Hepatocyte (in vitro differentiated cells): ENCODE measurements at regions not wholly inside any gene's neighbourhood (a gene's known extent, or its start where the extent isn't known, plus 50 kb on each side); places are given as distances from the start of the nearest gene placed in this dataset.

Source experiments
- DNase-seq: peaks from one replicate; pipeline ENCODE4 v3.0.0-alpha.2; 2016; ENCODE audit warnings: low spot score
- H2AFZ ChIP-seq: fragments of 200-600 bp; sonication (generic); 2 replicates; pipeline ENCODE4 v1.6.0; 2016; ENCODE audit warnings: antibody characterized with exemption, mild to moderate bottlenecking
- H3K27ac ChIP-seq: fragments of 200-600 bp; sonication (generic); 2 replicates; pipeline ENCODE4 v1.5.1; 2016; ENCODE audit warnings: mild to moderate bottlenecking
- H3K27me3 ChIP-seq: fragments of 200-600 bp; sonication (generic); 2 replicates; pipeline ENCODE4 v1.6.1; 2016
- H3K36me3 ChIP-seq: fragments of 200-600 bp; sonication (generic); replicated peaks from 2 replicates; pipeline ENCODE4 v1.5.1; 2016; ENCODE audit warnings: low read depth; ENCODE audit not compliant: insufficient read depth
- H3K4me1 ChIP-seq: fragments of 200-600 bp; sonication (generic); 2 replicates; pipeline ENCODE4 v1.5.1; 2016; ENCODE audit warnings: mild to moderate bottlenecking, moderate library complexity; ENCODE audit not compliant: insufficient read depth
- H3K4me2 ChIP-seq: fragments of 200-600 bp; sonication (generic); 2 replicates; pipeline ENCODE4 v1.6.0; 2016
- H3K4me3 ChIP-seq: fragments of 200-600 bp; sonication (generic); 2 replicates; pipeline ENCODE4 v1.5.1; 2016; ENCODE audit warnings: mild to moderate bottlenecking
- H3K79me2 ChIP-seq: fragments of 200-600 bp; sonication (generic); 2 replicates; pipeline ENCODE4 v1.6.0; 2017; ENCODE audit warnings: mild to moderate bottlenecking
- H3K9me2 ChIP-seq: fragments of 200-600 bp; sonication (generic); replicated peaks from 2 replicates; pipeline ENCODE4 v1.6.0; 2017; ENCODE audit warnings: mild to moderate bottlenecking; ENCODE audit not compliant: insufficient read depth
- H3K9me3 ChIP-seq: fragments of 200-600 bp; sonication (generic); 2 replicates; pipeline ENCODE4 v1.5.1; 2016; ENCODE audit warnings: low read depth, mild to moderate bottlenecking
- H4K20me1 ChIP-seq: fragments of 200-600 bp; sonication (generic); 2 replicates; pipeline ENCODE4 v1.6.0; 2016; ENCODE audit warnings: mild to moderate bottlenecking; ENCODE audit not compliant: insufficient read depth, poor library complexity, severe bottlenecking
- CTCF ChIP-seq: fragments of 200-600 bp; sonication (generic); IDR thresholded peaks from 2 replicates; pipeline ENCODE4 v1.5.1; 2016; ENCODE audit warnings: antibody characterized with exemption, mild to moderate bottlenecking; ENCODE audit not compliant: poor library complexity
- EZH2 ChIP-seq: fragments of 200-600 bp; sonication (generic); IDR thresholded peaks from 2 replicates; pipeline ENCODE4 v1.6.1; 2016; ENCODE audit warnings: antibody characterized with exemption, mild to moderate bottlenecking, borderline replicate concordance
- EZH2phosphoT487 ChIP-seq: fragments of 200-600 bp; sonication (generic); IDR thresholded peaks from one replicate; pipeline ENCODE4 v1.6.1; 2018; ENCODE audit warnings: antibody characterized with exemption, mild to moderate bottlenecking, low read depth, moderate library complexity; ENCODE audit not compliant: unreplicated experiment, severe bottlenecking
- WGBS: methylation state at CpG from one replicate; pipeline ENCODE4 v1.1.6; 2016; ENCODE audit warnings: low lambda C conversion rate; ENCODE audit errors: missing lambda C conversion rate; 5-methylcytosine and 5-hydroxymethylcytosine counted together

GRCh38 chr3:64464955-64465354 is 222.8 kb downstream of the ADAMTS9 start:
- Histone ChIP-seq H3K4me1 (no peaks in the 10 kb centered on the region), H3K36me3 (no peaks in the 10 kb centered on the region), H3K27ac (no peak overlapping the region), H3K27me3 (no peaks in the 10 kb centered on the region), H3K4me3 (no peak overlapping the region), H3K4me2 (no peak overlapping the region), H2AFZ (no peak overlapping the region), H3K79me2 (no peaks in the 10 kb centered on the region), H4K20me1 (no peaks in the 10 kb centered on the region), H3K9me2 (no peaks in the 10 kb centered on the region), H3K9me3 (no peaks in the 10 kb centered on the region)
- no peak for DNase-seq
- TF ChIP-seq CTCF (no peak), EZH2phosphoT487 (no peak), EZH2 (no peak)
- WGBS, result 91% methylated on average over 6 of the region's 6 CpGs

GRCh38 chr3:64463981-64464380 is 223.8 kb downstream of the ADAMTS9 start:
- Histone ChIP-seq H2AFZ (no peak overlapping the region), H3K79me2 (no peaks in the 10 kb centered on the region), H3K27ac (no peak overlapping the region), H3K4me3 (no peak overlapping the region), H3K4me1 (no peaks in the 10 kb centered on the region), H3K36me3 (no peaks in the 10 kb centered on the region), H3K9me3 (no peaks in the 10 kb centered on the region), H4K20me1 (no peaks in the 10 kb centered on the region), H3K27me3 (no peaks in the 10 kb centered on the region), H3K9me2 (no peaks in the 10 kb centered on the region), H3K4me2 (no peak overlapping the region)
- 85% methylated on average over 4 of the region's 4 CpGs for WGBS
- TF ChIP-seq EZH2, result no peak
- no peak for TF ChIP-seq CTCF
- no peak for TF ChIP-seq EZH2phosphoT487
- DNase-seq, result no peak

GRCh38 chr3:64462203-64462602 is 225.6 kb downstream of the ADAMTS9 start:
- H3K79me2 ChIP-seq, result no peaks in the 10 kb centered on the region
- no peaks in the 10 kb centered on the region for H3K9me2 ChIP-seq
- H4K20me1 ChIP-seq, result no peaks in the 10 kb centered on the region
- H3K27ac ChIP-seq, result no peak overlapping the region
- no peaks in the 10 kb centered on the region for H3K27me3 ChIP-seq
- H2AFZ ChIP-seq, result peak overlapping the region; percentile 33
- no peak for DNase-seq
- peak overlapping the region; percentile 46 for H3K4me2 ChIP-seq
- no peaks in the 10 kb centered on the region for H3K9me3 ChIP-seq
- no peaks in the 10 kb centered on the region for H3K36me3 ChIP-seq
- no peaks in the 10 kb centered on the region for H3K4me1 ChIP-seq
- H3K4me3 ChIP-seq, result no peak overlapping the region
- 78% methylated on average over 5 of the region's 5 CpGs for WGBS
- no peak for TF ChIP-seq CTCF
- TF ChIP-seq EZH2, result no peak
- TF ChIP-seq EZH2phosphoT487, result no peak

- no peak for DNase-seq
- H3K36me3 ChIP-seq, result no peaks in the 10 kb centered on the region
- no peaks in the 10 kb centered on the region for H3K27me3 ChIP-seq
- H3K27ac ChIP-seq, result no peak overlapping the region
- H3K9me3 ChIP-seq, result no peaks in the 10 kb centered on the region
- H3K9me2 ChIP-seq, result no peaks in the 10 kb centered on the region
- WGBS, result 92% methylated on average over 5 of the region's 5 CpGs
- H3K4me3 ChIP-seq, result no peak overlapping the region
- no peaks in the 10 kb centered on the region for H4K20me1 ChIP-seq
- H3K4me1 ChIP-seq, result no peaks in the 10 kb centered on the region
- no peaks in the 10 kb centered on the region for H3K79me2 ChIP-seq
- TF ChIP-seq EZH2phosphoT487, result no peak
- no peak for TF ChIP-seq EZH2
- no peak for TF ChIP-seq CTCF
- no peak overlapping the region for H3K4me2 ChIP-seq
- no peak overlapping the region for H2AFZ ChIP-seq
Measured at GRCh38 chr3:64460877-64461276, 226.9 kb downstream of the ADAMTS9 start.
